H1 (cell line): ENCODE measurements at regions not wholly inside any gene's neighbourhood (a gene's known extent, or its start where the extent isn't known, plus 50 kb on each side); places are given as distances from the start of the nearest gene placed in this dataset.

Source experiments
- ATF3 ChIP-seq: IDR thresholded peaks from 2 replicates; pipeline ENCODE4 v1.6.1; 2011; ENCODE audit warnings: low read depth, mild to moderate bottlenecking, low read length; ENCODE audit not compliant: insufficient read depth
- CREB1 ChIP-seq: IDR thresholded peaks from 2 replicates; pipeline ENCODE4 v1.6.1; 2012; ENCODE audit warnings: inconsistent platforms
- CTCF ChIP-seq, 3 experiments: IDR thresholded peaks; 1 replicate in 2 of 3; 2 replicates in 1 of 3; pipeline versions ENCODE4 v1.5.1 to v1.6.1; 2011; ENCODE audit warnings: low read length in 3 of 3, mild to moderate bottlenecking in 3 of 3, inconsistent platforms in 2 of 3, low read depth in 1 of 3, moderate library complexity in 1 of 3; ENCODE audit not compliant: insufficient read depth in 1 of 3; ENCODE audit errors: control extremely low read depth in 1 of 3
- EZH2 ChIP-seq: fragments of 200-600 bp; sonication (generic); IDR thresholded peaks from 2 replicates; pipeline ENCODE4 v1.7.1; 2012; ENCODE audit warnings: low read depth, mild to moderate bottlenecking, moderate library complexity, low read length, inconsistent platforms; ENCODE audit not compliant: severe bottlenecking
- HDAC6 ChIP-seq: IDR thresholded peaks from one replicate; pipeline ENCODE4 v1.7.1; 2012; ENCODE audit warnings: low read depth, mild to moderate bottlenecking, inconsistent platforms, low read length, moderate library complexity
- JUND ChIP-seq: IDR thresholded peaks from 2 replicates; pipeline ENCODE4 v1.6.1; 2011; ENCODE audit warnings: mild to moderate bottlenecking, improper control_type of control experiment, low read length
- MAX ChIP-seq: IDR thresholded peaks from 2 replicates; pipeline ENCODE4 v1.6.1; 2012; ENCODE audit warnings: inconsistent platforms
- POLR2A ChIP-seq, 2 experiments: IDR thresholded peaks; 1 replicate in 1 of 2; 2 replicates in 1 of 2; pipeline ENCODE4 v1.6.1; 2011; ENCODE audit warnings: low read depth in 2 of 2, low read length in 2 of 2, mild to moderate bottlenecking in 2 of 2; ENCODE audit errors: control extremely low read depth in 1 of 2
- POLR2AphosphoS5 ChIP-seq: IDR thresholded peaks from 2 replicates; pipeline ENCODE4 v1.6.1; 2011; ENCODE audit warnings: low read depth, low read length
- SP2 ChIP-seq: IDR thresholded peaks from 2 replicates; pipeline ENCODE4 v1.6.1; 2012; ENCODE audit warnings: mild to moderate bottlenecking, low read length, inconsistent platforms
- SUZ12 ChIP-seq: fragments of 200-600 bp; sonication (generic); IDR thresholded peaks from 2 replicates; pipeline ENCODE4 v1.6.1; 2012; ENCODE audit warnings: mild to moderate bottlenecking, inconsistent platforms, low read length, moderate library complexity, mixed read lengths
- TAF1 ChIP-seq: IDR thresholded peaks from 2 replicates; pipeline ENCODE4 v1.6.1; 2011; ENCODE audit warnings: mild to moderate bottlenecking, low read depth, low read length
- YY1 ChIP-seq: IDR thresholded peaks from 2 replicates; pipeline ENCODE4 v1.6.1; 2011; ENCODE audit warnings: low read depth, mild to moderate bottlenecking, low read length

- TF ChIP-seq JUND (no peak), CTCF (IDR thresholded peaks at IDR 0.05; ENCODE audit: control extremely low read depth in 1 of 3, insufficient read depth in 1 of 3, low read depth in 1 of 3, low read length in 3 of 3) (no peak), HDAC6 (no peak), POLR2A (IDR thresholded peaks at IDR 0.05; ENCODE audit: control extremely low read depth in 1 of 2, low read depth in 2 of 2, low read length in 2 of 2) (no peak), SP2 (no peak), ATF3 (no peak), EZH2 (no peak), MAX (no peak), YY1 (no peak), SUZ12 (no peak), CREB1 (no peak), POLR2AphosphoS5 (no peak), TAF1 (no peak)
Measured at GRCh38 chr4:126776361-126776760, 856.4 kb upstream of the INTU start.
